Embryonic facial prominence (tissue), 1 donor: ENCODE measurements at regions not wholly inside any gene's neighbourhood (a gene's known extent, or its start where the extent isn't known, plus 50 kb on each side); places are given as distances from the start of the nearest gene placed in this dataset.

Experiments
- DNase-seq: peaks from one replicate; pipeline ENCODE4 v3.0.0-alpha.2; 2016; ENCODE audit errors: extremely low spot score

GRCh38 chr5:74030821-74031220, 404.8 kb downstream of the ARHGEF28 start:
- no peak for DNase-seq

GRCh38 chr5:74030371-74030770, 404.4 kb downstream of the ARHGEF28 start:
- no peak for DNase-seq

GRCh38 chr5:74028976-74029375, 403.0 kb downstream of the ARHGEF28 start:
- no peak for DNase-seq

DNA sequence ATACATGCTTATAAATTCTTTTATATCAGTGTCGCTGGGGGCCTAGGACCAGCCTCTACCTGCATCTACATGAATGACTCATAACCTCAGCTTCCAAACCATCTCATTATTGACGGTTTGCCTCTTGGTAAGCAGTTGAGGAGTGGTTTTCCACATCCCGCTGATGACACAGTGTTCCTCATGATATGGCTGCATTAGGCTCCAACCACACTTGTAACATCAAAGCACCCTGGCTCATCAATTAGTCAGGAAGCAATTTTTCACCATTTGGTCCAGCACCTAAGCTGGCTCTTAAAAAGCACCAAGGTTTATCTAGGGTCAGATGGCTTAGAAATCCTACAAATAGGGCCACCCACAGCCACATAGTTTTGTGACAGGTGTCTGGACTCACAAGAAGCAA, 402.4 kb downstream of the ARHGEF28 start:
- no peak for DNase-seq

- no peak for DNase-seq
Measured at GRCh38 chr5:74027732-74028338, 401.8 kb downstream of the ARHGEF28 start.

DNA sequence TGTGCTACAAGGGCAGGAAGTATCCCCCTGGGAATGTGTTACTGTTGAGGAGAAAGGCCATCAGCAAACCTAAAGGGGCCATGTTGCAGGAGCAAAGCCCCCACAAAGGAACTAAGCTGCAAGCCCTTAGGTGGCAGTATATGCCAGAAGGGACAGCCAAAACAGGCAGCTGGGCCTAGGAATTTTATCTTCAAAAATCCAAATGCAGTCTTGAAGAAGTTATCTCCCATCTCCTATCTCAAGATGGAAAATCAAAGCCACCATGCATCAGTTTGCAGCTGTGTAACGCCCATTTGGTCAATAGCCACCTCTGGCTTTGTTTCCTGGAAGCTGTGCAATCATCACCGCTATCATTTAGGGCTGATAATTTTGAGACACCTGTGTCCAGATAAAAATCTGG, 400.3 kb downstream of the ARHGEF28 start:
- DNase-seq, result no peak

DNA sequence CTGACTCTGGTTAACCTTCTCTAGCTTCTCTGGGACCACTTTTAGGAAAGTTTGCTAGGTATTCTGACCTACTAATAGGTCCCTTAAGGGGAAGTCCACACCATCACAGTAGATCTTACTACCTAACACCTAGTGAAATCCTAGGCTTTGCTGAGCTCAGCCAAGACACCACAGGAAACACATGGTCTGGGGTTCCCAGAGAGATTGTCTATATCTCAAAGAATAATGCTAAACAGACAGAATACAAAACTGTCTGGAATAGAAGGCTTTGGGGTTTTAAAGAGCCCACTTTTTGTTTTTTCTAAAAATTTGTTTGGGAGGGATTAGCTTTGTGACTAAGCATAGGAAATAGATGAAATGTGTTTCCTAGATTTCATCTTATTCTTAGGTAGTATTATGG, 395.1 kb downstream of the ARHGEF28 start:
- no peak for DNase-seq

GRCh38 chr5:74020503-74020902, 394.5 kb downstream of the ARHGEF28 start:
- DNase-seq, result no peak

- no peak for DNase-seq
Measured at GRCh38 chr5:74019923-74020322, 393.9 kb downstream of the ARHGEF28 start.

DNA sequence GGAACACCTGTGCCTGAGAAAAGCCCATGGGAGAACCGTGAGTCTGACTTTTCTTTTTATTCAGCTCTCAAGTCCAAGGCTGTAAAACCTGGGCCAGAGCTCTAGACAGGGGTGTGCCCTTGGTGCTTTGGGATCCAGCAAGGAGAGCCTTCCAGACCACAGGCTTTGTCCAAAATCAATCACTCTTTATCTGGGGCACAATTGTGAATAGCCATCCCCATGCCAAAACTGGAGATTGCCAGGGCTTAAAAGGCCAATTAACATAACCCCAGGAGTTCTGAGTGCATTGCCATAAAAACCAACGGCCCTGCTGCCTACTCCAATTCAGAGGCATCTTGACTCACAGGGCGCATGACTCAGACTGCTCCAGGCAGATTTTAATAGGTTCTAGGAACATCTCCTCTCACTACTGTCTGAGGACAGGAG, 391.8 kb downstream of the ARHGEF28 start:
- no peak for DNase-seq

DNA sequence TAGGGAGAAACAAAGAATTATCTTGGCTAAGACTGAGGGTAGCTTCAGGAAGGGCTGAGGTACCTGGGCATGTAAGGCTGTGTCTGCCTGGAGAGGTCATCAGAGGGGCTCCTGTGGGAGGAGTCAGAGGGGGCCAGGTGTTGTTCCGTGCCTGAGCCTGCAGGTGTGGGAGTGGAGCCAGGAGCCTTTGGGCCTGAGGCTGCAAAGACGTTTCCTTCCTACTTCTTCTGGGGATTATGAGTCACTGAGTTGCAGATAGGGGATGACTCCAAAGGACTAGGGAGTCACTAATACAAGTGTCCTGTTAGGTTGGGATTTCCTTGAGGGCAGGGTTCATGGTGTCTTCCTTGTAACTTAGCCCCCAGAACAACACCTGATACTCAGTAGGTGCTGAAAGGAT, 391.1 kb downstream of the ARHGEF28 start:
- DNase-seq, result no peak

DNA sequence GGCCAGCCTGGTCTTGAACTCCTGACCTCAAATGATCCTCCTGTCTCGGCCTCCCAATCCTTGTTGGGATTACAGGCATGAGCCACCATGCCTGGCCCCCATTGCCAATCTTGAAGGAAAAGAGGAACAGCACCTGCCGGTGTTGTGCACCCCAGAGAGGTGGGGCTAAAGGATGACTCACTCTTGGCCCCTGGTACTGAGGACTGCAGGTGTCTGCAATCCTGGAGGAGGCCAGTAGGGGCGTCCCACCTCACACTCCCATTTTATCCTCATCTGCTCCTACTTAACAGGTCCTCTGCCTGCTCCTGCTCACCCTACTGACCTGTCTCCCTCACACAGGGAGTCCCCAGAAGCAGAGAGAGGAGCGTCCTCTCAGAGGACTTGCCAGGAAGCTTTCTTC, 390.4 kb downstream of the ARHGEF28 start:
- DNase-seq, result no peak

DNA sequence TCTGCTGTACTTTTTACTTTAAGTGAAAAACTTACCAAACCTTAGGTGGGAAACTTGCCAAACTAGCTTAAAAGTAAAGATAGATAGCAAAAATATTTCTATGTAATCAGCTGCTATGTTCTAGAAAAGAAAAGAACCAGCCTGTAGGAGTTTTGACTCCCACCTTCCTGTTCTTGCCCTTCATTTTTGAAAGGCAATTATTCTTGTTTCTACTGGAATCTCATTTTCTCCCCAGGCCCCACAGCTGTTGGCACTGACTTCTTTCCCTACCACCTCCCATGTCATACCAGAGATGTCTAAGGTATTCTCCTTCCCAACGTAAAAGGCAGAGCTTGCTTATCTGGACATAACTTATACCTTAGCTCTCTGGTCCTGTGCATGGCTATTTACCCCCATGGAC, 389.7 kb downstream of the ARHGEF28 start:
- no peak for DNase-seq

DNA sequence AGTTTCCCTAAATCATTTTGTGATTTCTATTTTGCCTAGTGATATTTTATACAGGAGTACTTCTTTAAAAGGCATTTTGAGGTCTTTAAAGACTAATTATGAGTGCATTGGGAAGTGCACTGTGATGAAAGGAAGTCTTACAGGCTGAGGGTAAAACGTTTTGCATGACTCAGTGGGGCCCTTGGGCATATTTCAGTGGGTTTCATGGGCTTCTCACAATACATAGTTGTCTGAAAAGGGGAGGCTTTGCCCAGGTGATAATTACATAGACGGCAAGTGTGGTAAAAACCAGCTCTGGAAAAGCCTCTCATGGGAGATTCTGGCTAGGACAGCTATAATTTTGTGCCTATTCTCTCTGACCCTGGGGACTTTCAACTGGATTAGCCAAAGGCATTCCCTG, 387.2 kb downstream of the ARHGEF28 start:
- DNase-seq, result no peak

- DNase-seq, result no peak
Measured at GRCh38 chr5:74009502-74009901, 383.5 kb downstream of the ARHGEF28 start.

DNA sequence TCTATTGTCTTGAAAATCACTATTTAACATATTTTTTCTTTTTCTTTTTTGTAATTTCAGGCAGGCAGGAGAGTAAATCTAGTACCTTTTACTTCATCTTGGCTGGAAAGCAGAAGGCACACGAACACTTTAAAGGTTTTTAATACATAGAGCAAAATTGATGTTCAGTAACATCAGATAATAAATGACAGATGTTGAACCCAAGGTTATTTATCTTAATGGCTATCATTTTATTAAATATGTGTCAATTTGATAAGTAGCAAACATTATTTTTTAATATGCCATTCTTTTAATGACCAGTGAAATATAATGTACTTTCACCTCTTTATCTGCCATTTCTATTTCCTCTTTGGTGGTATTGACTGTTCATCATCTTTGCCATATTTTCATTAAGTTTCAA, 381.2 kb downstream of the ARHGEF28 start:
- no peak for DNase-seq

DNA sequence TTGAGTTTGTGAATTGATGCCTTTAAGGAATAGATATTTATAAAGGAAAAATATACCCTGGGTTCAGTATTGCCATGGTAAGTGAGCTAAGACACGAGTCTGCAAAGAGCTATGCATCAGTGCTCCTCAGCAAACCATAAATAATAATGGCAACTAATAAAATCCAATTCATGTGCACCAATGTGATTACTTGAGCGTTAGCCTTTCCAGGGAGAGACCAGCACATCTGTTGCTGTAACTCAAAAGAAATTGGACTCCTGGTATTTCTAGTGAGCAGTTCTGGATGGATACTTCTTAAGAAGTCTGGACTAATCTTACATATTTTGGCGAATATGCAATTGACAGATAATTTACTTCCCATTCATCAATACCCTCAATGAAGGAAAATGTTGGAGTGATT, 373.3 kb downstream of the ARHGEF28 start:
- DNase-seq, result no peak

DNA sequence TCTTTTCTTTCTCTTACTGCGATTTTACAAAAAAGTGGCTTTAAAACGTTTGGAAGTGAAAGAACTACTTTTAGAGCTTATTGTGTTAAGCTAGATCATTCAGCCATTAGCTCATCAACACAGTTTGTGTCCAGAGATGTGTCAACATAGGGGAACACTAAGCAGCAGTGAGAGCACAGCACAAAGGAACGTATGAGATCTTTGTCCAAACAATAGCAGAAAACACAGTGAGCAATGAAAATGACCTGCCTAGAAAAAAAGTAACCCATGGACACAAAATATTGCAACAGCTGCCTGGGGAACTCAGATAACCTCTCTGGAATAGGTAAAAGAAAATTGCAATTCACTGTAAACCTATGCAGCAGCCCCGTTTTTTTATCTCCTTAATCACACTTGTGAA, 372.5 kb downstream of the ARHGEF28 start:
- DNase-seq, result no peak

- no peak for DNase-seq
Measured at GRCh38 chr5:73997960-73998359, 372.0 kb downstream of the ARHGEF28 start.

GRCh38 chr5:73996151-73996755, 370.3 kb downstream of the ARHGEF28 start:
- no peak for DNase-seq

DNA sequence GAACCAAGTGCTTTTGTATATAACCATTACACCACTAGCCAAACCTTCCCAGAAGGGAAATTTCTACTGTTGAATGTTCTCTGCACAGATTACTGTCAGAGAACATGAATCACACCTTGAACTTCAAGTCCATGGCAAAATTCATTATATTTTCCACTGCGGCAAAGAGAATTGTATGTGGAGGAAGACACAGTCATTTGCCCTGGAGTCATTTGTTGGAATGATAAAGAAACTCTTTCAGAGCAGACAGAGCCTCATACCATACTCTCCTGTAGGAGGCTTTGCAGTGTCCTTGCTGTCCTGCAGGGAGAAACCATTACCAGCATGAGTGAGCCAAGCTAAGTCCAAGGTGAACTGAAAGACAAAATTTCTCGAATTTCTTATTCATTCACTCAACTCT, 369.0 kb downstream of the ARHGEF28 start:
- no peak for DNase-seq
